Epidermal melanocyte (primary cell): ENCODE measurements at regions not wholly inside any gene's neighbourhood (a gene's known extent, or its start where the extent isn't known, plus 50 kb on each side); places are given as distances from the start of the nearest gene placed in this dataset.
"Not testable (repeated sequence)": the region's sequence is repeated elsewhere in the genome, so short reads cannot be mapped to it uniquely, and the experiment has no call there.

Experiments used
- DNase-seq: peaks from one replicate; pipeline ENCODE4 v3.0.0; 2011; ENCODE audit warnings: low spot score; ENCODE audit not compliant: insufficient read length

DNA sequence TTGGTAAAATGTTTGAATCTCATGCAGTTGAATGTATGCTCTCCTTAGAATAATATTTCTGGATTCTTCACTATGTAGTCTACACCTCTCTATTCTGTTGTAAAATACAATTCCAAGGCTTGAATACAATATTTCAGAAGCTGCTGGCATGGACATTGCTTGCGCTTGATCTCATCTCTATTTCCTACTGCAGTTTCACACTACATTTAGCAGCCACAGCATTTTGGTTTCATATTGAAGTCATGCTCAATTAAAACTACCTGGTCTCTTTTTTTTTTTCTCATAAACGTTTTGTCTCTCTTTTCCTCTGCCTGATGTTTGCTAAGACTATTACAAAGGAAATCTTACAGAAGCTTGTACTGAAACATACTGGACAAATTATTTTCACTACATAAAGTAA is 631.0 kb upstream of the TMPRSS15 start:
- no peak for DNase-seq

DNA sequence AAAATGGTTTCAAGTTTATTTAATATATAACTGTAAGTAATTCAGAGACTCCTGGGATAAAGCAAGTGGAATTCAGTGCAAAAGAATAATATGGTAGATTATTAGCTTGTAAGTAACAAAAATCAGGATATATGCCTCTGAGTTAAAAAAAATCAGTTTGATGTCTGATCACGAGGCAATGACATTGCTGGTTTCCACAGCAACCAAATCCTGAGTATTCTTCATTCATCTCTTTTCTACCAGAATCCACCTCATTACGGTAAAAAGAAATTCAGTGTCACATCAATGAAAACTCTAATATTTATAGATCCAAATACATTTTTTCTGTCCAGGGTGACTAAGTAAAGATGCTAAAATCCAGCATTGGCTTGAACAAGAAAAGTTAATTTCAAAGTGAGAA is 642.3 kb upstream of the TMPRSS15 start:
- DNase-seq, result no peak

DNA sequence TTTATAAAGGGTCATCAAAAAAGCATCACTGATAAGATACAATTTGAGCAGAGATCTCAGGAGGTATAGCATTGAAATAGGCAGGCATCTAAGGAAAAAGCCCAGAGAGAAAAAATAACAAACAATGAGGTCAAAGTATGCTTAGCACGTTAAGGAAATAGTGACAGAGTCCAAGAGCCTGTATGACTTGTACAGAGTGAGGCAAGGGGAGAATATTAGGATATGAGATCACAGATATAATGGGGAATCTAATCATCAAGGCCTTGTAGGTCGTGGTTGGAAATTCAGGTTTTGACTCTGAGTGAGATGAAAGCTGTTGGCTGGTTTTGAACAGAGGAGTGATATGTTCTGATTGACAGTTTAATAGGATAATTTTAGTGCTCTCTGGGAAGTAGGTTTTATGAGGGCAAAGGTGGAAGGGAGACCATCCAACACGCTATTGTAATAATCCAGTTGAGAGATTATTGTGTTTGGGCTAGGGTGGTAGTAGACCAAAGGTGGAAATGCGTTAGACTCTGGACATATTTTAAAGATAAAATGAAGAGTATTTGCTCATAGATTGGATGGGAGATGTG is 644.6 kb upstream of the TMPRSS15 start:
- DNase-seq, result no peak

DNA sequence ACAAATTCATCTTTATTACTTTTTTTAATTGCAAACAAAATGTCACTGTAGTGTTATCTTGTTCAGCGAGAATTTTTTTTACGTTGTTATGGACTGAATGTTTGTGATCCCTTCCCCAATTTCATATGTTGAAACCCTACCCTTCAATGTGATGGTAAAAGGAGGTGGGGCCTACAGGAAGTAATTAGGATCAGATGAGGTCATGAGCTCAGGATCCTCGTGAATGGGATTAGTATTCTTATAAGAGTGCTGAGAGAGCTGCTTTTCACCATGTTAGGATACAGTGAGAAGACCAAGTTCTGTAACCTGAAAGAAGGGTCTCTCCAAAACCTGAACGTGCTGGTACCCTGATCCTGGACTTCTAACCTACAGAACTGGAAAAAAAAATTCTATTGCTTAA is 646.0 kb upstream of the TMPRSS15 start:
- no peak for DNase-seq

DNA sequence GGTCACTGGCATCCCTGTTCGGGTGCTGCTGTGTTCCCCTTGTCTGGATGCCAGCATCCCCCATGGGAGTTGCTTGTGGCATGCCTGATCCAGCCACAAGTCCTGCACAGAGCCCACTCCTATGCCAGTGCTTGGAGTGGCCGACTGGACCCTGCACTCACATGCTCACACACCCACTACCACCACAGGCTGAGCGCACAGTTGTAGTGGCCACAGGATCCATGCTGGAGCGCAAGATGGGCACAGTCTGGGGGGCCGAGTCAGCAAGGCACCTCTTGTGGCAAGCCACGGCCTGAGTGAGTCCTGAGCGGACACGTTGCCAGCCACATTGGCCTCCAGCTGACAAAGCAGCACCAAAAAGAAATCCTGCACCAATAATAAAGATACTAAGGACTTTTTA is 661.6 kb upstream of the TMPRSS15 start:
- DNase-seq, result no peak

DNA sequence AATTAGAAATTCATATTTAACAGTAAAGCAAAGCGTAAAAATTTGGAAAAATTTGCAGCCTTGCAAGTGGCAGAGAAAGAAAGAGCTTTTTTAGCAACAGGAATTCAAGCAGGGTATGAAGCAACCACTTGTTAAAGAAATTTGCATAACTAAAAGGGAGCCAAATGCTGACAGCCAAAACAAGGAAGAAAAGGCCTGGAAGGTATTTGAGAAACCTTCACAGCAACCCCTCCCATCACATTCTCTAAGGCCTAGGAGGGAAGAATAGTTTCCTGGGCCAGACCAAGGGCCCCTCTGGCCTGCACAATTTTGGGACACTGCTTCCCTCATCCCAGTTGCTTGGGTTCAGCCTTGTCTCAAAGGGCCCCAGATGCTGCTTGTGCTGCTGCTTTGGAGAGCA is 672.4 kb upstream of the TMPRSS15 start:
- no peak for DNase-seq

DNA sequence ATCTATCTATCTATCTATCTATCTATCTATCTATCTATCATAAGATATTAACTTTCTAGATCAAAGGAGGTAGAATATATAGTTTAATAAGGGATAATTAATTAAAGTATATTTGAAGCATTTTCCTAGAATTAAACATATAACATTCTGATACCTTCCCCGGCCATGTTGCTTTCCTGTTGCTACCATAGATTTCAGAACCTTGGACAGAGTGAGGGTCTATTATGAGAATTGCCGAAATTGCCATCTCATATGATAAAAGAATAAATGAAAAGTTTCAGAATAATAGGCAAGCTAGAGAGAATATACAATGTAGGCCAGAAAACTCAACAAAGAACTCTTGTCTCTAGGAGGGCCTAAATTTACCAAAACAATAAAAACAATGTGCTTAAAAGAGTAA is 706.1 kb upstream of the TMPRSS15 start:
- no peak for DNase-seq

DNA sequence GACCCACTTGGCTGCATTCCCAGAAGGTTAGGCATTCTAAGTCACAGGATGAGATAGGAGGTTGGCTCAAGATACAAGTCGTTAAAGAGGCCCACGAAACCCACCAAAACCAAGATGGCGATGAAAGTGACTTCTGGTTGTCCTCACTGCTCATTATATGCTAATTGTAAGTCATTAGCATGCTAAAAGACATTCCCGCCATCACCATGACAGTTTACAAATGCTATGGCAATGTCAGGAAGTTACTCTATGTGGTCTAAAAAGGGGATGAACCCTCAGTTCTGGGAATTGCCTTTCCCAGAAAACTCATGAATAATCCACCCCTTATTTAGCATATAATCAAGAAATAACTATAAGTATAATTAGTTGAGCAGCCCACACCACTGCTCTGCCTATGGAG is 715.7 kb upstream of the TMPRSS15 start:
- not testable (repeated sequence) for DNase-seq

DNA sequence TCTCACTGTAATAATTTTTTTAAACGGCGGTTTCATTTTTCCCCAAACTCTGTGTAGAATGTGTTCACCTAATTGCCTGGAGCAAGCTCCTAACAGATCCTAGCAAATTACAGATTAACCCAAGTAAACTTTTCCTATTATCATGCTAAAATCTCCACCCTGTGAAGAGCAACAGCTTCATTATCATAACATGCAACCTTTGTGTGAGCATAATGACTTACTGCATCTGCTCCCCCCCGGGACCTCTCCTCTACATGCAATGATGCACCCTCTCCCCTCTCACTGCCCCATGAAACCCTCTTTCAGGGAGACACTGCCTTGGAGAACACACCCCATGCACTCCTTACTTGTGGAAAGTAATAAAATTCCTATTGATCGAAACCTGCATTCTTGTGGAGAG is 717.0 kb upstream of the TMPRSS15 start:
- no peak for DNase-seq

DNA sequence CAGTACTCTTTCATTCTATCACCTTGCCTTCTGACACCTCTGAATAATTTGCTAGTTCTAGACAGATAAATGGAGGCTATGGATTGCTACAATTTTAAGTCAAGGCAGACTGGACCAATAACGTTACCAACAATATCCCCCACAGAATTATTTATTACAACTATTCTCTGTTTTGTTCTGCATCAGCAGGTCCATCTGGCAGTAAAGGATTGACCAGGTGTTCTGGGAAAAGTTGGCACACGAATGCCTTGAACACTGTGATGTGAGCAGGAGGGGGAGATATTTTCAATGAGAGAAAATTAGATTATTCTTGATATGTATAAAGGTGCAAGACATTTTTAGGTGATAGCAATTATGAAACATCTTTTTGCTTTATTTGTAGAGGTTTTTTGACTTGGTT is 718.8 kb upstream of the TMPRSS15 start:
- DNase-seq, result no peak

DNA sequence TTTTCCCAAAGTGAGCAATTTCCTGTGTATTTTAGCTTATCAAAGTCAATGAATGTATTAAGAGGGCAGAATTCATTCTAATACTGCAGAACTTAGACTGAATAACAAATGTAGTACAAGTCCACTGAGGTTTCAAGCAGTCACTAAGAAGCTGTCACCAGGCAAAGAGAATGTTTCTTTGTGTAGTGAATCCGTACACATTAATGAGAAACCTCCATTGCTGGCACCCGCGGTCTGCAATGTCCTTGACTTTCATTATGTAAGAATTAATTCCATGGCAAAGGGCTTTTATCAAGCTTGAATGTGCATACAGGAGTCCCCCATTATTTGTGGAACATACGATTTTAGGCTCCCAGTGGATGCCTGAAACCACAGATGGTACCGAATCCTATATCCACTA is 719.5 kb upstream of the TMPRSS15 start:
- DNase-seq, result no peak

DNA sequence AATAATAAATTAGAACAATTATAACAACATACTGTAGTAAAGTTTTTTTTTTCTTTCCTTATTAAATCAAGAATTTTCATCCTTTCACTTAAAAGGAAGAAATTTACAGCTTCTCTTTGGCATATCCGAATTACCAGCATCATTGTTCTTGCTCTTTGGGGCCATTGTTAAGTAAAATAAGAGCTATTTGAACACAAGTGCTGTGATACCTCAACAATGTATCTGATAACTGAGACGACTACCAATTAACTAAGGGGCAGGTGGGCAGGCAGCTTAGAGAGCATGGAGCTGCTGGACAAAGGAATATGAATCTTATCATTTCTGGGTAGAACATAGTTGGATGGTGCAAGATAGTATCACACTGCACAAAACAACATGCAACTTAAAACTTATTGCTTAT is 719.9 kb upstream of the TMPRSS15 start:
- DNase-seq, result no peak

DNA sequence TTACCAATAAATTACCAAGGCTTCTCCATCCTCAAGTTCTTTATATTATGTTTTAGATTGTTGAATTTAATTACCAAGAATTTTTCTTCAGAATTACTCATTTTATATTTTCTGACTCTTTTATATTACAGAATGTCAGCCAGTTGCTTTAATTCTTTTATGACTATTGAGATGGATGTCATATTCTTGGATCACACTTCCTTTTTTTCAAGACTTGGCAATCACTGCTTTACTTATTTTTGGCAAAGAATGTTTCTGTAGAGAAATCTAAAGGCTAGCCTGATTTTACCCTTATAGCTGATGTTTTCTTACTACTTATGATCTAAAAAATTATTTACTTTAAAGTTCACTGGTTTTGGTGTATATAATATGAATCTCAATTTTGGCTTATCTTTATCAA is 721.1 kb upstream of the TMPRSS15 start:
- DNase-seq, result no peak

DNA sequence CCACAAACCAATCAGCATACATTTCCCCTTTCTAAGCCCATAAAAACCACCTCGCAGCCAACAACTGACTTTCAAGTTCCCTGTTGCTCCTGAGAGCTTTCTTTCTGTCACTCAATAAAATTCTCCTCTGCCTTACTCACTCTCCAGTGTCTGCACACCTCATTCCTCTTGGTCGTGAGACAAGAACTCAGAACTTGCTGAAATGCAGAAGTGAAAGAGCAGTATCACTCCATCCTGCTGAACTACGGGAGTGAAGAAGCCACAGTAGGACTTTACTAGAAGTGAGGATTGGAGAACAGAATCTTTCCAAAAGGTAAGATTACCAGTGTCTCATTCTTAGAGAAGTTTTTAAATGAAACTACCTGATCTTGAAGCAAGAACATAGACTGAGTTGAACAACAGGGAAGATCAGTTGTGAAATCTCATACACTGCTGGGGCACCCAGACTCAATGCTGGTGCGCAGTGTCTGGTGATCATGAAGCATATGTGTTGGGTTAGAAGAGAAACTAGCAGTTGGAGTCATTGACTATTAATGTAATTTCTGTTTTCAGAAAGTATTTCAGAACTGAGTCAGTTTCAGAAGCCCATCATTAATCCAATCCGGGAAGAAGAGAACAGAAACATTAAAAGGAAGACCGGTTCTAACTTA is 726.9 kb upstream of the TMPRSS15 start:
- no peak for DNase-seq

DNA sequence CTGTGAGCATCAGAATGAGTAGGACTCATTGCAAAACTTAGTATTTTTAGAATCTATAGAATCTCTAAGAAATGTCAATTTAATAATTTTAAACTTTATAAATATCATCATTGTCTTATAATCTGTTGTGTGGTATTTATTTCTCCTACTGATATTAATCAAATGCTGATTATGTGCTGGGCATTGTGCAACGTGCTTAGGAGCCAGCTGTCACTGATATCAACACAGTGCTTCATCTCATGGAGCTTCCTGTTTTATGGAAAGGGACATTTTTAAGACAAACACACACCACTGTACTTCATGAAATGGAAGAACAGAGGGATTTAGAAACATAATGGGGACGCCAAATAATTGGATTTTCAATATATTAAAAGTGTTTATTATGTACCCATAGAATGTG is 737.9 kb upstream of the TMPRSS15 start:
- DNase-seq, result no peak

DNA sequence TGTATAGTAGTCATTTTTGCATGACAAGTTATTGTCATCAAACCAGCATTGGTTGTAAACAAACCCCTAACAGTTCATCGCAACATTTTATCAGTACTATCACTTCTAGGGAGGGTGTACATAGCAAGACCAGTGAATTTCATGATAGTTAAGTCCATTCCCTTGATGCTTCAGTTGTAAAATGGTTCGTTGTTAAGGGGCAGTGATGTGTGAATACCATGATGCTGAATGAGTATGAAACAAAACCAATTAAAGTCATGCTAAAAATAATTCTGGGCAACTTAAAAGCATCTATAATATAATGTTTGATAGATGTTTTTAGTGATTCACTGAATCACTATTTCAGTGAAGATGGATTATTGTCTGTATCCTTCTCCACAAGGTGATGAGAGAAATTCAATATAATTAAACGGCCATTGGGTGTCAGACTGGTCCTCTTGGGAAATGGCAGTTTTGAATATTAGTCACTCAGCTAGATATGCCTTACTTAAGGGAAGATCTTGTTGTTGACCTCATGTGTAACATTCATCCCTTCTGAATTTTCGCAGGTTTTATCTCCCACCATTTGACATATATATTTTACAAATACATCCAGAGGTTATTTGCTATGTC is 742.2 kb upstream of the TMPRSS15 start:
- no peak for DNase-seq

DNA sequence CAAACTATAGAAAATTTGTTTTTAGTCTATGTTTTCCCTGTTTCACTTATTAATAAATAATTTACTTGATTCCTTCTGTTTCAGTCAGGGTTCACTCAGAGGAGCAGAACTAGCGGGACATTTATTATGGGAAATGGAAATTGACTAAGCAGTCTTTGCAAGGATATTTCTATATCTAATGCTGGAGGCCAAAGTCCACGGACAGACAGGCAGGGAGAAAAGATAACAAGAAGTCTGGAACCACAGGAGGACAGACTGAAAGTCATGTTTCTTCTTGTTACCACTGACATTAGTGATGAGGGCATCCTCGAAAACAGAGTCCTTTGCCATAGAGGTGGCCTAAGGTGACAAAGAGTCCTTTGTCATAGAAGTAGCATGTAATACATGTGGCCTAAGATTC is 744.5 kb upstream of the TMPRSS15 start:
- no peak for DNase-seq

DNA sequence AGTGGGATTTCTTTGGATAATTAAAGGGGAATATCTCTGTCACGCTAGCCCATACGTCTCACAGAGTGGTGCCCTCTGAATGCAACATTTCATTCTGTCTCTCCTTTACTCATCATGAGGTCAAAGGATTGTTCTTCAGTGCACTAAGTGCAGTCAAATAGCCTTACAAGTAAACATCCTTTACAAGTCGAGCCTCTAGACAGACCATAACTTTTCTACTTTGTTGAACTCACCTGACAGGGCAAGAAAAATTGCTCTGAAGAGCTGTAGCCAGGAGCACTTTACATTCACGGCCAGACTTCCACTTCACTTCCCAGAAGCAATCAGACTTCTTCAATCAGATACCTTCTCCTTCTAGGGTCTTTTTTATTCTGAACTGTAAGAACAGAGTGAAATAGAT is 768.0 kb upstream of the TMPRSS15 start:
- DNase-seq, result no peak

DNA sequence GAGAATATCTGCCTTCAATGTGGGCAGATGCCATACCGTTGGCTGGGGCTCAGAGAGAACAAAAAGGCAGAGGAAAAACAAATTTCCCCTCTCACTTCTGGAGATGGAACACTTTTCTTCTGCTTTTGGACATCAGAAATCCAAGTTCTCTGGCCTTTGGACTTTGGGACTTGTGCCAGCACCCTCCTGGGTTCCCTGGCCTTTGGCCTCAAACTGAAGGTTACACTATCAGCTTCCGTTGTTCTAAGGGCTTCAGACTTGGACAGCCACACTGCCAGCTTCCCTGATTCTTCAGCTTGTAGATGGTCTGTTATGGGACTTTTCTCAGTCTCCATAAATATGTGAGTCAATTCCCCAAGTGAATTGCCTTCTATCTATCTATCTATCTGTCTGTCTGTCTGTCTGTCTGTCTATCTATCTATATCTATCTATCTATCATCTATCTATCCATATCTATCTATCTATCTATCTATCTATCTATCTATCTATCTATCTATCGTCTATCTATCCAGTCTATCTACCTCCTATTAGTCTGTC is 778.1 kb upstream of the TMPRSS15 start:
- DNase-seq, result no peak

DNA sequence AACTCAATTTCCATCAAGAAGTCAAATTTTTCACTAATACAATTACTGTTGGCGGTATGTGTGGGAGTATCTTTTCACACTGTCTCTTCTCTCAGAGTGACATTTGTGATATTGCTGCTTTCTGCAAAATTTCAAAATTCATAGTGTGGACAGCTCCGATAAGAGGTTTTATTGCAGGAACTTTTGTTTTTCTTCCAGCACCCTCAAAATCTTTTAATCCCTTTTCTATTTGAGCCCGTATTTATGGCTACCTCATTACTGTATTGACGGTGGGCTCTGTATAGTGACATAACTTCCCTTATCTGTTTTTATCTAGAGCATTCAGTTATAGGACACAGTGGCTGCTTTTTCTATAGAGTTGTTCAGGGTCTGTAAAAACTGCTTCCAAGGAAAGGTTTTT is 794.4 kb upstream of the TMPRSS15 start:
- no peak for DNase-seq

DNA sequence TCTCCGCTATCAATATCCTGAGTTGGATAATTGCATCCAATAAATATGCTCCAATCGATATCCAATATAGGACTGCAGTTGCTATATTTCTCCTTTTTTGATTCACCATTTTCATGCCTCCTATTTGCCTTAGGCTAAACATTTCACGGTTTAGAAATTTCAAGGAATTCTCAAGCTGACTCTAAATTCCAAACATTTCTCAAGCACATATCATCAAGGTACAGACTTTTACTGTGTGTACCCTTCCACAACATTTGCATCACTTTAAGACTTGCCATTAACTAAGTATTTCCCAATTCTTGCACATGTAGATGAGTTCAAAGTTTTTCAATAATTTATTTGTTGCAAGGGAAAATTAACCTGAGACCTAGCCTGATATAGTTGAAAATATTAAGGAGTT is 795.2 kb upstream of the TMPRSS15 start:
- DNase-seq, result no peak

DNA sequence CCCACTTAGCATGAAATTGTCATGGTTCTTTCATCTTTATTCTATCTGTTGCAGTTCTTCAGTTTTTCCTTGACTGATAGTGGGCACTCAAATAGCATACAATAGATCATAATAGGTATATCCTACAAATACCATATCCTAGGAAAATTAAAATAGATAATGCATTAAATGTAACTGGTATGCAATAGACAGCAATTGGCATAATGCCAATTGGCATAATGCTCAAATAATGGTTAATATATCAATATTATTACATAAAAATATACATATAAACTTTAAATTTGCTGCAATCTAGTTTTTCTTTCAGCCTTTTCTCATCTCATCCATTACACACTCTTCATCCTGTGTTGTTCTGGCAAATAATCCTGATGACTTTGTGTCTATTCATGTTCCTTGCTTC is 814.6 kb upstream of the TMPRSS15 start:
- no peak for DNase-seq

DNA sequence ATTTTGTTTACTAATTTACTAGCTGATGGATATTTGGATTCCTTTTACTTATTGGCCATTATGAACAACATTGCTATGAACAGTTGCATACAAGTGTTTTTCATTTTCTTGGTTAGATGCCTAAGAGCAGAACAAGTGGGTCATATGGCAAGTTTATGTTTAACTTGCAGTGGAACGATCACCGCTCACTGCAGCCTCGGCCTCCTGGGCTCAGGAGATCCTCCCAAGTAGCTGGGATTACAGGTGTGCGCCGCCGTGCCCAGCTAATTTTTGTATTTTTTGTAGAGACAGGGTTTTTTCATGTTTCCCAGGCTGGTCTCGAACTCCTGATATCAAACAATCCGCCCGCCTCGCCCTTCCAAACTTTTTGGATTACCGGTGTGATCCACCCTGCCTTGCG is 820.5 kb upstream of the TMPRSS15 start:
- no peak for DNase-seq
